Activated CD4-positive, alpha-beta T cell treated with anti-CD3 and anti-CD28 coated beads for 48 hours (primary cell): ENCODE measurements at regions not wholly inside any gene's neighbourhood (a gene's known extent, or its start where the extent isn't known, plus 50 kb on each side); places are given as distances from the start of the nearest gene placed in this dataset.
"Not testable (repeated sequence)": the region's sequence is repeated elsewhere in the genome, so short reads cannot be mapped to it uniquely, and the experiment has no call there.

Experiments
- DNase-seq: peaks from one replicate; pipeline ENCODE4 v3.0.0-alpha.2; 2020

DNA sequence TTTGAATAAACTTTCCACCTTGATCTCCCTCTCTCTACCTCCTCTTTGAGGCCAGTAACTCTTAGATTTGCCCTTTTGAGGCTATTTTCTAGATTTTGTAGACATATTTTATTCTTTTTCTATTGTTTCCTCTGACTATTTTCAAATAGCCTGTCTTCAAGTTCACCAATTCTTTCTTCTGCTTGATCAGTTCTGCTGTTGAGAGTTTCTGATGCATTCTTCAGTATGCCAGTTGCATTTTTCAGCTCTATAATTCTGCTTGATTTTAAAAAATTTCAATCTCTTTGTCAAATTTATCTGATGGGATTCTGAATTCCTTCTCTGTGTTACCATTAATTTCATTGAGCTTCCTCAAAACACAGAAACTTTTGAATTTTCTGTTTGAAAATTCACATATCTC is 257.5 kb downstream of the HAPSTR1 start:
- no peak for DNase-seq

DNA sequence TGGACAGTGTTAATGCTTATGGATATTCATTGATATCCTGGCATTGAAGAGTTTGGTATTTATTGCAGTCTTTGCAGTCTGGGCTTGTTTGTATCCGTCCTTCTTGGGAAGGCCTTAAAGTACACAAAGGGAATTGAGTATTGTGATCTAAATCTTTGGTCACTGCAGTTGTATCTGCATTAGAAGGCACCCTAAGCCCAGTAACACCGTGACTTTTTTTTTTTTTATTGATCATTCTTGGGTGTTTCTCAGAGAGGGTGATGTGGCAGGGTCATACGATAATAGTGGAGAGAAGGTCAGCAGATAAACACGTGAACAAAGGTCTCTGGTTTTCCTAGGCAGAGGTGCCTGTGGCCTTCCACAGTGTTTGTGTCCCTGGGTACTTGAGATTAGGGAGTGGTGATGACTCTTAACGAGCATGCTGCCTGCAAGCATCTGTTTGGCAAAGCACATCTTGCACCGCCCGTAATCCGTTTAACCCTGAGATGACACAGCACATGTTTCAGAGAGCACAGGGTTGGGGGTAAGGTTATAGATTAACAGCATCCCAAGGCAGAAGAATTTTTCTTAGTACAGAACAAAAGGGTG is 258.0 kb downstream of the HAPSTR1 start:
- not testable (repeated sequence) for DNase-seq

DNA sequence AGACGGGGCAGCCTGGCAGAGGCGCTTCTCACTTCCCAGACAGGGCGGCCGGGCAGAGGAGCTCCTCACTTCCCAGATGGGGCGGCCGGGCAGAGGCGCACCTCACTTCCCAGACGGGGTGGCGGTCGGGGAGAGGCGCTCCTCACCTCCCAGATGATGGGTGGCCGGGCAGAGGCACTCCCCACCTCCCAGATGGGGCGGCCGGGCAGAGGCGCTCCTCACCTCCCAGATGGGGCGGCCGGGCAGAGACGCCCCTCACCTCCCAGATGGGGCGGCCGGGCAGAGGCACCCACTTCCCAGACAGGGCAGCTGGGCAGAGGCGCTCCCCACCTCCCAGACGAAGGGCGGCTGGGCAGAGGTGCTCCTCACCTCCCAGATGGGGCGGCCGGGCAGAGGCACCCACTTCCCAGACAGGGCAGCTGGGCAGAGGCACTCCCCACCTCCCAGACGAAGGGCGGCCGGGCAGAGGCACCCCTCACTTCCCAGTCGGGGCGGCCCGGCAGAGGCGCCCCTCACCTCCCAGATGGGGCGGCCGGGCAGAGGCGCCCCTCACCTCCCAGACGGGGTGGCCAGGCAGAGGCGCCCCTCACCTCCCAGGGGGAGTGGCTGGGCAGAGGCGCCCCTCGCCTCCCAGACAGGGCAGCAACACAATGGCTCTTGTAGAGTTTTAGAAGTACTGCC is 258.8 kb downstream of the HAPSTR1 start:
- DNase-seq = not testable (repeated sequence)

DNA sequence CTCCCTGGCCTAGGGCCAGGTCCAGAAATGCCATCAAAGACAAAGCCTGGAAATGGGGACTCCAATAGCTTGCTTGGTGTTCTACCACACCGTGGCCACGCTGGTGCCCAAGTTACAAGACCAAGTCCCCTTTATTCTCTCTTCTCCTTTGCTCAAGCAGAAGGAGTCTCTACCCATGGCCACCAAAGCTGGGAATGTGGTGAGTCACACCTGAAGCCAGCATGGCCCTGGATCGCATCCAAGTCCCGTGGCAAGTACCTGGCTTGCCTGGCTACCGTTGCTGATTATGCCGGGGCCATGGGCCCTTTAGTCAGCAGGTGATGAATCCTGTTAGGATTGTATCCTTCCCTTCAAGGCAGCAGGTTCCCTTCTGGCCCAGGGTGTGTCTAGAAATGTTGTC is 260.0 kb downstream of the HAPSTR1 start:
- no peak for DNase-seq

DNA sequence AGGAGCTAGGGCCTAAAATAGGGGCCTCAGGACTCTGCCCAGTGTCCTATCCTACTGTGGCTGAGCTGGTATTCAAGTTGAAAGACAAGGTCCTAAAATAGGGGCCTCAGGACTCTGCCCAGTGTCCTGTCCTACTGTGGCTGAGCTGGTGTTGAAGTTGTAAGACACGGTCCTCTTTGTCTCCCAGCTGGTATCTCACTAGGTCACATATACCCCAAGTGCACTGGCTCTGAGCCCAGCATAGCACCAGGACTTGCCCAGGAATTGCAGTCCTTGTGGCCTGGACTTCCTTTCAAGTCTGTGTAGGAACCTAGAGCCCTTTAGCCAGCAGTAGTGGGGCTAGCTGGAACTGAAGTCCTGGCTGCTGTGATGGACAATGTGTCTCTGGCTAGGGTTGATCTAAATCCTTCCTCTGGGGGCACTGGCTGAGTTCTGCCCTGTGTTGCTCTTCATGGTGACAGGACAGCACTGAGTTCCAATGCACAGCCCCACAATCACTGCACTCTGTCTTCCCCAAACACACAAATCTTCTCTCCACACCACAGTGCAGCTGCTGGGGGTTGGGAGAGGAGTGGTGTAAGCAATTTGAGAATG is 260.5 kb downstream of the HAPSTR1 start:
- no peak for DNase-seq

DNA sequence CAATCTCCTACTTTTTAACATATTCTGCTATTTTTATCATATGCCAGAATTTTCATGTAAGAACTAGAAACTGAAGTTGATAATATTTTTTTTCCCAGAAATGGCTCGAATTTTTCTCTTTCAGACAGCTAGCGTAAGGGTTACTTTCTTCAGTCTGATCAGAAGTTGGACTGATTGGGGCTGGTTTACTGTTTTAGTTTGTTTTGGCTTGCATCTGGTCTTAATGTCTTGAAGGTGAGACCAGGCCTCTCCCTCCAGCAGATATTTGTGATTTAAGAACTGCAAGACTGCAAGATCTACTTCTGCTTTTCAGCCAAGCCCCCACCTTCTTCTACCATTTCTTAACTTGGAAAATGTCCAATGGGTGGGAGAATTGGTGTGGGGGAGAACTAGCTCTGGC is 266.4 kb downstream of the HAPSTR1 start:
- DNase-seq = no peak

DNA sequence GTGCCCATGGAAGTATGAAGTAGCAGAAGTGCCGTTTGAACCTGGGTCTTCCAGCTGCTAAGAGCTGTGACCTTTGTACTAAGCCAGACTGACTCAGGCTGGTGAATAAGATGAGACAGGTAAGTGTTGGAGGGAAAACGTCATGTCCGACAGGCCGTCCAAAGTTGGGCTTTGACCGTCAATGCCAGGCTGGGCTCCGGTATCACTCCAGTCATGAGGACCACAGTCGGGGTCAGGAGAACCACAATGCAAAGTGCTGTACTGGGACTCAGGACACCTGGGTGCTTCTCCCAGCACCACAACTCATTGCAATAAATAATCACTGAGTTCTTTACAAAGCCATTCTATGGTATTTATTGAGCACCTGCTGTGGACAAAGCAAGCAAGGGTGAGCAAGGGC is 268.6 kb downstream of the HAPSTR1 start:
- DNase-seq = no peak

DNA sequence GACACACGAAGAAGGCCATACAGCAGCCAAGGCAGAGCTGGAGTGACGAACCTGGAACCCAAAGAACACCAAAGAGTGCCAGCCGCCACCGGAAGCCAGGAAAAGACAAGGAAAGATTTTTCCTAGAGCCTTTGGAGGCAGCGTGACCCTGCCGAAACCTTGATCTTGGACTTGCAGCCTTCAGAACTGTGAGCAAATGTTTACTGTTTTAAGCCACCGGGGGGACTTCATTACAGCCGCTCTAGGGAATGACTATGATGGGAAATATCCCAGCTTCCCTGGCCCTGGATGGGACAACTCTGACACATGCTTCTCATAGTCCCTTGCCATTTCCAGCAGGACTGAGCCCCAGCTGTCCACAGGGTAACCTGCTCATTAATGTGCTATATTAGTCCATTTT is 270.6 kb downstream of the HAPSTR1 start:
- DNase-seq = no peak

DNA sequence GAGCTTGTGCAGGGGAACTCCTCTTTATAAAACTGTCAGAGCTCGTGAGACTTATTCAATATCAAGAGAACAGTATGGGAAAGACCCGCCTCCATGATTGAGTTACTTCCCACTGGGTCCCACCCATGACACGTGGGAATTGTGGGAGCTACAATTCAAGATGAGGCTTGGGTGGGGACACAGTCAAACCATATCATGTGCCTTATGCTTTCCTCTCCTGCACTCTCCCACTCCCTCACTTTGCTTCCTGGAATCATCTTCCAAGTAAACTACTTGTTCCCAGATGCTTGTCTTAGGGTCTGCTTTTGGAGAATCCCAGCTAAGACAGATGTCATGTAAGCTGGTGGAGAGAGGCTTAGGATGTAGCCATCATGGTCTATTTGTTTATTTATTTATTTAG is 271.2 kb downstream of the HAPSTR1 start:
- no peak for DNase-seq

DNA sequence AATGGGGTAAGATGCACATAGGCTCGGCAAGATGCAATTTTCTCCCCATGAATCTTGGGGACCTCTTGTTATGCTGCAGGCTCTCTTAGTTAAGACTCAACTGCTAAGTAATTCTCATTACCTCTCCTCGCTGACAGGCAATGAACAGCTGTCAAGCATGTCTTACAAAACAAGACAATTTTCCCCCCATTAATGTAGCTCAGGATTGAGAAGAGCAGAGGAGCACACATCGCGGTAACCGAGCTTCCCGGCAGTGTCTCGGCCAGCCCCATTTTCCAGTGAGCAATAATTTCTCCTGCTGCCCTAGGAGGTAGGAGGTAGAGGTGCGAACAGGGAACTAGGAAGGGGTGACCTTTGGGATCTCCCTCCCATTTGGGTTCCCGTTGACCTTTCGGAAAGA is 272.1 kb downstream of the HAPSTR1 start:
- no peak for DNase-seq

DNA sequence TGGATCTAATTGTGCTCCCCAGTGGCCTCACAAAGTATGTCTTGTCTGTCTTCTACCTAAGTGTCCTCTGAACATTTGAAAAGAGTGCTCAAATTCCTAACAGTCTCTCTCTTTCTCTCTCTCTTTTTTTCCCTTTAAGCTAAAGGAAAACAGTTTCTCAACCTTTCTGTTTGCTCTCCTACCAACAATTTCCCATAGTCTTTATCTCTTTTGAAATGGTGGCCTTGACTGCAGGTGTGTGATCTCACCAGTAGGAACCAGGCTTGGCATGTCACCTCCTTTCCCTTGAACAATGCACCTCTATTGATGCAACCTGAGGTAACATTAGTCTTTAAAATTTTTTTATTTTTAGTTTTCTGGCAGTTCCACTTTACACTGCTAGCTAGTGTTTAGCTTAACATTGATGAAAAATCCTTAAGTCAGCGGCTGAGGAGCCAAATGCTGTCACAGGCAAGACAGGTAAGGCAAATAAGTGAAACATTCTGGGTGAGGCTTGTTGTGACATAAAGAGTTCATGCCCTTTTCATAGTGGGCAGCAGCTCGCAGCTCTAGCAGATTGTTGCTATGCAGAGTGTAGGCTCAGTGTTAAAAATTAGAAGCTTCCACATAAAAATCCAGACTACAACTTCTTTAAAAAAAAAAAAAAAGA is 273.4 kb downstream of the HAPSTR1 start:
- DNase-seq = no peak

DNA sequence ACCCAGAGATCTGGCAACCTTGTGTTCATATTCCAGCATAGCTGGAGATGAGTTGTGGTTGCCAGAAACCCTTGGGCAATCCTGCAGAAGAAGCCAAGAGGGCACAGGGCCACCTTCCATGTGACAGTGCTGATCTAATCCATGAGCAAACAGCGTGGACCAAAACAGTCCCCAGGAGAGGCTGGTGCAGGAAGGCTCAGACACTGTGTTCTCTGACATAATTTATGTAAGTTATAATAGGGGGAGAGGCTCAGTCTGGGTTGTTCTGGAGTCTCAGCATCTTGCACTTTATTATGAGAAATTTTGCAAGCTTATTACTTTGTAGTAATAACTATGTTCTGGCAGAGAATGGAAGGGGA is 273.9 kb downstream of the HAPSTR1 start:
- DNase-seq = no peak

DNA sequence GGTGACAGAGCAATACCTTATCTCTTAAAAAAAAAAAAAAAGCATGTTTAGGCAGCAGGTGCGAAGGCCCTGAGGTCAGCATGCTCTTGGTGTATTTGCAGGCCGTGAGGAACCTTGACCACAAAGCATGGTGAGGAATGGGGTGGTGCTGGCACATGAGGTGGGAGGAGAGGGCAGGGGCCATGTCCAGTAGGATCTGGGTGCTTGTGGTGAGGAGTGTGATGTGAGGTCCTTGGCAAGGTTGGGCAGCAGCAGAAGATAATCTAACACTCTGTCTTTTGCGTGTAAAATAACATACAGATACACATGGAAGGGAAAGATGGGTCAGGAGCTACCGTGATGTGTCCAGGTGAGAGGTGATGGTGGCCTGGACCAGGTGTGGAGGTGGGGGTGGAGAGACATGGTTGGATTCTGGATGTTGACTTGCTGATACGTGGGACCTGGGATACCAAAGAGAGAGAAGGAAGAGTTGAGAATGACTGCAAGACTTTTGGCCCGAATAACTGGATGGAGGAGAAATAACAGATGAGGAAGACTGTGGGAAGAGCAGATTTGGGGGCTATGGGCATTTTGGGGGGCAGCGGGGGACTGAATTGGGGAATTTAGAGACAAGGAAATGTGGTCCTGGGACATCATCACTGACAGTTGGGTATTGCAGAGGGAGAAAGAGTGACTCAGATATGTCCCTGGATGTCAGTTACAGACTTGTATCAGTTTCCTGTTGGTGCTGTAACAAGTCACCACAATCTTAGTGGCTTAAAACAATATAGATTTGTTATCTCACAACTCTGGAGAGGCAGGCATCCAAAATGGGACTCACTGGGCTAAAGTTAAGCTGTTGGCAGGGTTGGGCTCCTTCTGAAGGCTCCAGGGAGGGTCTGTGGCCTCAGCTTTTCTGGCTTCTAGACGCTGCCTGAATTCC is 274.9 kb downstream of the HAPSTR1 start:
- no peak for DNase-seq

DNA sequence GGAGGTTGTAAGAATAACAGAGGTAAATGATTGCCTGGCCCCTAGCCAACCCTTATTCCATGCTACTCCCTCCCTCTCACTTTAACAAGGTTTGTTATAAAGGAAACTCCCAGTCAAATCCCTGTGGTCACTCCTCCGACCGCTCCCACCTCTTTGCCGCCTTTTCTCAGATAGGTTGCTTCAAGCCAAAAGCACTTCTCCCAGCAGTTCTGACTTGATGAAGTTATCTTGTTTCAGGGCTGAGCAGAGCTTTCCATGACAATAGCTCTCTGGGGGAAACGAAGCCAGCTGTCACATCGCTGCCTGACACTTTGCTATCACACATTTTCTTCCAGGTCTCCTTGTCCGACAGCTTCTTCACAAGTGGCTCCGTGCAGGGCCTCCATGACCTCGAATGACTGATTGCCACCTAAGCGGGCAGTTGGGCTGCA is 278.6 kb downstream of the HAPSTR1 start:
- DNase-seq = no peak

DNA sequence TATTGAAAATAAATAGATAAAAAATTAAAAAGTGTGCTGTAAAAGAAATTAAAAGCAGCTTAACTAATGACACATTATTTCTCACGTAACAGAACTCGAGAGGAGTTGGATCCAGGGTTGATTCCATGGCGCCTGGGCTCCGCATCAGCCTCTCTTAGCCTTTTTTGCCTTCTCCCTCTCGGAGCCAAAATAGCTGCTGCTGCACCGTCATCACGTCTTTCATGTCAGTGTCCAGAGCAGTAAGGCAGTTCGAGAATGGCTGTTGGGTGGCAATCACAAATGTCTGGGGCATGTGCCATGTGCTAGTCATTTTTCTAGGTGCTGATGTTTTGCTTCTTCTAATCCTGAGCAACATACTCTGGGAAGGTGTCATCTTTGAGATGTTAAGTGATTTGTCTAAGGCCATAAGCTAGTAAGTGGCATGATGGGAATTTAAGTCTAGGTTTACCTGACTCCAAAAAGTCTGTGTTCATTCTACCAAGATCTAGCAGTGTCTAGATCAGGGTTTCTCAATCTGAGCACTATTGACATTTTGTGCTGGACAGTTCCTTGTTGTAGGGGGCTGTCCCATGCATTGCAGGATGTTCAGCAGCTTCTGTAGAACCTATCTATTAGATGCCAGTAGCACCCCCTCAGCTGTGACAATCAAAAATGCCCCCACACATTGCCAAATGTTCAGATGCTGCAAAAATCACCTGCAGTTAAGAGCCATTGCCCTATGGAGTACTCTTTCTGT is 280.4 kb downstream of the HAPSTR1 start:
- DNase-seq = no peak

DNA sequence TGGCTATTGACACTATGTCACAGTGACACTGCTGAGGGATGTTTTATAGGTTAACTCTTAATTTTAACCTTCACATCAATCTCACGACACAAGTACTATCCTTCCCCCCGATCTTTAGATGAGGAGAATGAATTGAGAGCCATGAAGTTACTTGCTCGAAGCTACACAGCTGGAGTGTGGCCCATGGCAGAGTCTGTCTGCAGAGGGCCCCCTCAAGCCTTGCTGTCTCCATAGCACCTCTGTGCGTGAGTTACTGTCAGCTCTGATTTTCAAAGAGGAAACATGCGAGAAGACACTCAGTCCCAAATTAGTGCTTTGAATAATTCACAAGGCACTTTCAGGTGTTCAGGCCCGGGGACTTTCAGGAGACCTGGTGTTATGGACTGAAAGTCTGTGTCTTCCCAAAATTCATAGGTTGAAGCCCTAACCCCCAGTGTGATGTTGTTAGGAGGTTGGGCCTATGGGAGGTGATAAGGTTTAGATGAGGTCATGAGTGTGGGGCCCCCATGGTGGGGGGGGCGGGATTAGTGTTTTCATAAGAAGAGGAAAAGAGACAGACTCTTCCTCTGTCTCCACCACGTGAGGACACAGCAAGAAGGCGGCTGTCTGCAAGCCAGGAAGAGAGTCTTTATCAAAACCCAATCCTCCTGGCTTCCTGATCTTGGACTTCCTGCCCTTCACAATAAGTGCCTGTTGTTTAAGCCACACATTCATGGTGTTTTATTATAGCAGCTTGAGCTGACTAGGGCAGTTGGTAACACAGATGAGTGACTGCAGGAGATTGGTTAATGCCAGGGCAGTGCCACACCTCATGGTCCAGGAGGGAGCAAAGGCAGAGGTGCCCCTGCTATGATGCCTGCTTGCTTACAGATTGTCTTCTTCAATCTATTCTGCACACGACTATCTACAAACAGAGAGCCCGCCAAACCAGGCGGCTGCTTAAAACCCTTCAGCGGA is 281.8 kb downstream of the HAPSTR1 start:
- no peak for DNase-seq

DNA sequence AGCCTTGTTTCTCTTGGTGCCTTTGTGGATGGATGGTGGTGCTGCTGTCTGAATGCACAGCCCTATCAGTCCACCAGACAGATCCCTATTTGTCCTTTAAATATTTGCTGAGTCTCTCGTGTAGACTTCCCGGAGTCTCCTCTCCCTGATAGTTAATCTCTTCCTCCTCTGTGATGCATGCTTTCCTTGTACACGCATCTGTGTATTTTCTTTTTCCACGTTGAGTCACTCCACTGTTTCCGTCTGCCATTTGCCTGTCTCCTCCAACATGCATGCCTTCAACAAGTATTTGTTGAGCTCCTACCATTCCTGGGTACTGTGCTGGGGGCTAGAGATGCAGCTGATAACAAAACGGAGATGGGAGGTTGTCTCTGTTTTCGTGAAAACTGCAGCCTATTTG is 282.6 kb downstream of the HAPSTR1 start:
- DNase-seq = no peak

DNA sequence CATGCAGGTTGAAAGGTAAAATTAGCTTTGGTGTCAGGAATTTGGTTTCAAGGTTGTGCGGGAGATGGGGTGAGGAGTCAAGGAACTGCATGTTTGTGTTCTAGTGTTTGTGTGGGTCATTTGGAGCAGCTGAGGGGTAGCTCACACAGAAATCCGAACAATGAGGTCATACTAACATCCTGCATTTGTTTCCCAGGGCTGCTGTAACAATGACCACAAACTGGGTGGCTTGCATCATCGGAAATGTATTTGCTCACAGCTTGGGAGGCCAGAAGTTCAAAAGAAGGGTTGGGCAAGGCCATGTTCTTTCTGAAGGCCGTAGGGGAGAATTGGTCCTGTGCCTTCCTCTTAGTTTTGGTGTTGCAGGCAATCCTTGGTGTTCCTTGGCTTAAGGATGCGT is 287.4 kb downstream of the HAPSTR1 start:
- DNase-seq = no peak

DNA sequence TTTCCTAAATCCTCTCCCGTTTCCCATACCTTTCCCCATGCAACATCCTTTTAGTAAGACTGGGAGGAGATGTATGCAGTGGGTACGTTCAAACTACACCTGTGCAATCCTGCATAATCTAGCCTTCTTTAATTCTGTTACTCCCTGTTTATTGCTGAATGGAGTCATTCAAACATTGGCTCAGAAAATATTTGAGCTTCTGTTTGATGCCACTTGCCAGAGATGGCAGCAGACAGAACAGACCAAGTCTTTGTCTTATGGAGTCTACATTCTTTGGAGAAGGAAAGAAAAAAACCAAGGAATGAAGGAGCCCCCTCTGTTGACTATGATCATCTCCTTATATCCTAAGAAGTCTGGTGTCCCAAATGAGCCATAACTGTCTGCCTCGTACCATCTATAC is 288.8 kb downstream of the HAPSTR1 start:
- no peak for DNase-seq

DNA sequence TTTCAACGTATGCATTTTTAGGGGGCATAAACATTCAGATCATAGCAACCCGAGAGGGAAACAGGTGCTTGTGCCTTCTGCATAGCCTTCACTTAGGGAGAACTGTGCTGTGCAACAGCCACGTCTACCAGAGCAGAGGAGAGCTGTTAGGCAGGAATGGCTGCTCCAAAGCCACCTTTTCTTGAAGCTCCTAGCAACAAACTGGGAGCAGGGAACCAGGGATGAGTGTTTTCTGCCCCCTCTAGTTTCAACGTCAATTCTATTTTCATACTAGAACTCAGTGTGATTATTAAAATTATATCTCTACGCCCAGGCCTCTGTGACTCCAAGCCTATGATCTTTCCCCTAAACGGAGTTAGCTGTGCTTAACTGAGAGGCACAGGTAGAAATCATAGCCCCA is 290.0 kb downstream of the HAPSTR1 start:
- no peak for DNase-seq

DNA sequence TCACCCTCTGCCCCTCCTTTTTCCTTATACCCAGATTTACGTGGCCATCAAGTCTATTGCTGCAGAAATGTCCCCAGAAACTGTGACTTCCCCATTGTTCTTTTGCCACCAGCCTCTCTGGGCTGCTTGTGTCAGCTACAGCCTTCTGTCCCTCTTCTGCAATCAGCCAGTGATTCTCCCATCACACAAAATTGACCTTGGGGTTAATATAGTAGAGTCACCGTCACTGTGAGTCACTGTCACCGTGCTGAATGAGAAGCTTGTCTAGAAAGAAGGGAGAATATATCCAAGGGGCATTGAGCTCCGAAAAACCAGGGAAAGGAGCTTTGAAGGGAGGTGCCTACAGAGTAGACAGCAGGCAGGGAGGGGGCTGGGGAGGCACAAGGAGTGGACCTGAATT is 290.5 kb downstream of the HAPSTR1 start:
- no peak for DNase-seq
